ENCODE measurements at regions not wholly inside any gene's neighbourhood (a gene's known extent, or its start where the extent isn't known, plus 50 kb on each side); places are given as distances from the start of the nearest gene placed in this dataset.

DNA sequence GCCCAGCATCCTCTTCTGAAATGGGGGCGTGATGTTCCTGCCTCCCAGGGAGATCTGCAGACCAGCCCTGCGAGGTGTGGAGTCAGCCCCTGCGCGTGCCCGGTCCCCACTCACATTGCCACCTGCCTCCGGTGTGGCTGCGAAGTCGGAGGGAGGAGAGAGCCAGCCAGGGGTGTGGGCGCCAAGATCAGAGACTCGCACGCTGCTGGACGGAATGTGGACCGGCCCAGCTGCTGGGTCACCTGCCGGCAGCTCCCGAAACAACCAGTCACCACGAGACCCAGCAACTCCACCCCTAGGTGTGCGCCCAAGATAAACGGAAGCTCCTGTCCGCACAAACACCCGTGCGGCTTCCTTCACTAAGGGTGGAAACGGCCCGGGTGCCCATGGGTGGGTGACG lies 51.1 kb upstream of the EGFL7 start:
- Histone ChIP-seq H3K36me3 (ENCODE audit: insufficient read depth, low read length) (no peaks in the 10 kb centered on the region), H3K27ac (ENCODE audit: low read length) (peak overlapping the region; percentile 47; the same call in 1 of the 2 replicates), H4K20me1 (ENCODE audit: insufficient read depth, low read length) (no peaks in the 10 kb centered on the region), H3K79me2 (ENCODE audit: insufficient read depth, low read length) (no peaks in the 10 kb centered on the region), H3K4me3 (ENCODE audit: low read depth in 1 of 2, low read length in 2 of 2) (no peak overlapping the region), H3K4me1 (ENCODE audit: insufficient read depth, low read length) (peaks cover 18% of the 10 kb centered on the region), H3K27me3 (ENCODE audit: insufficient read depth, low read length, poor library complexity) (no peaks in the 10 kb centered on the region), H3K9me3 (ENCODE audit: insufficient read depth, low read length, severe bottlenecking) (no peaks in the 10 kb centered on the region), H2AFZ (ENCODE audit: low read depth, low read length) (no peak overlapping the region), H3K9ac (ENCODE audit: low read depth, low read length) (no peak overlapping the region), H3K4me2 (ENCODE audit: insufficient read depth, low read length) (no peak overlapping the region)
- no peak for DNase-seq
- TF ChIP-seq EZH2 (IDR thresholded peaks at IDR 0.05; ENCODE audit: borderline replicate concordance, low read depth, low read length, severe bottlenecking), result no peak
- ATAC-seq (ENCODE audit: insufficient read depth, low read depth), result no peak

GRCh38 chr9:136611119-136611518 lies 51.6 kb upstream of the EGFL7 start:
- H3K9me3 ChIP-seq (ENCODE audit: insufficient read depth, low read length, severe bottlenecking), result no peaks in the 10 kb centered on the region
- H3K4me2 ChIP-seq (ENCODE audit: insufficient read depth, low read length), result no peak overlapping the region
- ATAC-seq (ENCODE audit: insufficient read depth, low read depth), result no peak
- H3K27ac ChIP-seq (ENCODE audit: low read length), result peak overlapping the region; percentile 47; the same call in 1 of the 2 replicates
- H3K79me2 ChIP-seq (ENCODE audit: insufficient read depth, low read length), result no peaks in the 10 kb centered on the region
- H4K20me1 ChIP-seq (ENCODE audit: insufficient read depth, low read length), result no peaks in the 10 kb centered on the region
- H3K27me3 ChIP-seq (ENCODE audit: insufficient read depth, low read length, poor library complexity), result no peaks in the 10 kb centered on the region
- TF ChIP-seq EZH2 (IDR thresholded peaks at IDR 0.05; ENCODE audit: borderline replicate concordance, low read depth, low read length, severe bottlenecking), result no peak
- TF ChIP-seq, protein P1, sequence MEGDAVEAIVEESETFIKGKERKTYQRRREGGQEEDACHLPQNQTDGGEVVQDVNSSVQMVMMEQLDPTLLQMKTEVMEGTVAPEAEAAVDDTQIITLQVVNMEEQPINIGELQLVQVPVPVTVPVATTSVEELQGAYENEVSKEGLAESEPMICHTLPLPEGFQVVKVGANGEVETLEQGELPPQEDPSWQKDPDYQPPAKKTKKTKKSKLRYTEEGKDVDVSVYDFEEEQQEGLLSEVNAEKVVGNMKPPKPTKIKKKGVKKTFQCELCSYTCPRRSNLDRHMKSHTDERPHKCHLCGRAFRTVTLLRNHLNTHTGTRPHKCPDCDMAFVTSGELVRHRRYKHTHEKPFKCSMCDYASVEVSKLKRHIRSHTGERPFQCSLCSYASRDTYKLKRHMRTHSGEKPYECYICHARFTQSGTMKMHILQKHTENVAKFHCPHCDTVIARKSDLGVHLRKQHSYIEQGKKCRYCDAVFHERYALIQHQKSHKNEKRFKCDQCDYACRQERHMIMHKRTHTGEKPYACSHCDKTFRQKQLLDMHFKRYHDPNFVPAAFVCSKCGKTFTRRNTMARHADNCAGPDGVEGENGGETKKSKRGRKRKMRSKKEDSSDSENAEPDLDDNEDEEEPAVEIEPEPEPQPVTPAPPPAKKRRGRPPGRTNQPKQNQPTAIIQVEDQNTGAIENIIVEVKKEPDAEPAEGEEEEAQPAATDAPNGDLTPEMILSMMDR (IDR thresholded peaks at IDR 0.05; ENCODE audit: borderline replicate concordance, extremely low read depth, low read length, poor library complexity, severe bottlenecking), result no peak
- H2AFZ ChIP-seq (ENCODE audit: low read depth, low read length), result no peak overlapping the region
- H3K4me3 ChIP-seq (ENCODE audit: low read depth in 1 of 2, low read length in 2 of 2), result no peak overlapping the region
- H3K36me3 ChIP-seq (ENCODE audit: insufficient read depth, low read length), result no peaks in the 10 kb centered on the region
- DNase-seq, result no peak
- no peak overlapping the region for H3K9ac ChIP-seq (ENCODE audit: low read depth, low read length)
- peaks cover 18% of the 10 kb centered on the region for H3K4me1 ChIP-seq (ENCODE audit: insufficient read depth, low read length)

- Histone ChIP-seq H3K9me3 (ENCODE audit: insufficient read depth, low read length, severe bottlenecking) (no peaks in the 10 kb centered on the region), H3K9ac (ENCODE audit: low read depth, low read length) (no peak overlapping the region), H3K4me1 (ENCODE audit: insufficient read depth, low read length) (peaks cover 16% of the 10 kb centered on the region), H3K27ac (ENCODE audit: low read length) (peak overlapping the region; percentile 64; the same call in 1 of the 2 replicates), H3K79me2 (ENCODE audit: insufficient read depth, low read length) (no peaks in the 10 kb centered on the region), H4K20me1 (ENCODE audit: insufficient read depth, low read length) (no peaks in the 10 kb centered on the region), H3K4me2 (ENCODE audit: insufficient read depth, low read length) (no peak overlapping the region), H3K4me3 (ENCODE audit: low read depth in 1 of 2, low read length in 2 of 2) (no peak overlapping the region), H3K27me3 (ENCODE audit: insufficient read depth, low read length, poor library complexity) (no peaks in the 10 kb centered on the region), H3K36me3 (ENCODE audit: insufficient read depth, low read length) (no peaks in the 10 kb centered on the region), H2AFZ (ENCODE audit: low read depth, low read length) (no peak overlapping the region)
- ATAC-seq (ENCODE audit: insufficient read depth, low read depth) (no peak), DNase-seq (no peak)
- TF ChIP-seq EZH2 (IDR thresholded peaks at IDR 0.05; ENCODE audit: borderline replicate concordance, low read depth, low read length, severe bottlenecking), result no peak
- TF ChIP-seq, protein P1 (IDR thresholded peaks at IDR 0.05; ENCODE audit: borderline replicate concordance, extremely low read depth, low read length, poor library complexity, severe bottlenecking), result no peak
Measured at GRCh38 chr9:136610426-136610825, 52.3 kb upstream of the EGFL7 start.

- Histone ChIP-seq H3K79me2 (ENCODE audit: insufficient read depth, low read length) (no peaks in the 10 kb centered on the region), H3K27ac (ENCODE audit: low read length) (peak overlapping the region; percentile 47; the same call in 1 of the 2 replicates), H3K4me1 (ENCODE audit: insufficient read depth, low read length) (peaks cover 13% of the 10 kb centered on the region), H3K36me3 (ENCODE audit: insufficient read depth, low read length) (no peaks in the 10 kb centered on the region), H3K4me2 (ENCODE audit: insufficient read depth, low read length) (no peak overlapping the region), H3K9ac (ENCODE audit: low read depth, low read length) (0 out of 2 replicates have a peak overlapping the region, but pooled peaks have one; percentile 21), H2AFZ (ENCODE audit: low read depth, low read length) (no peak overlapping the region), H3K4me3 (ENCODE audit: low read depth in 1 of 2, low read length in 2 of 2) (no peak overlapping the region), H3K27me3 (ENCODE audit: insufficient read depth, low read length, poor library complexity) (no peaks in the 10 kb centered on the region), H4K20me1 (ENCODE audit: insufficient read depth, low read length) (no peaks in the 10 kb centered on the region), H3K9me3 (ENCODE audit: insufficient read depth, low read length, severe bottlenecking) (no peaks in the 10 kb centered on the region)
- DNase-seq (no peak), ATAC-seq (ENCODE audit: insufficient read depth, low read depth) (no peak)
- no peak for TF ChIP-seq EZH2 (IDR thresholded peaks at IDR 0.05; ENCODE audit: borderline replicate concordance, low read depth, low read length, severe bottlenecking)
- TF ChIP-seq, protein P1 (IDR thresholded peaks at IDR 0.05; ENCODE audit: borderline replicate concordance, extremely low read depth, low read length, poor library complexity, severe bottlenecking), result no peak
Measured at GRCh38 chr9:136609838-136610311, 52.8 kb upstream of the EGFL7 start.
